Heart left ventricle (tissue), 13 donors: ENCODE measurements at regions not wholly inside any gene's neighbourhood (a gene's known extent, or its start where the extent isn't known, plus 50 kb on each side); places are given as distances from the start of the nearest gene placed in this dataset.

Source experiments
- POLR2A ChIP-seq, 2 donors: fragments of 450-650 bp; IDR thresholded peaks; one replicate each; pipeline ENCODE4 v1.6.1; 2017; ENCODE audit warnings: antibody characterized with exemption in 2 of 2, mild to moderate bottlenecking in 2 of 2, moderate library complexity in 2 of 2
- TF ChIP-seq, protein P1 (sequence below), 12 donors: fragments of 200-600 bp; sonication (generic) in 4 of 12; IDR thresholded peaks; one replicate each; pipeline versions ENCODE4 v1.5.0 to v1.8.0; 2018 to 2022; ENCODE audit warnings: antibody characterized with exemption in 12 of 12, mild to moderate bottlenecking in 5 of 12
- donor health status: ischemic (EF 13 %, LVEDD 7.1; RV severe dilation, severe dysfunction).
- donor health status: DM: no; HTN: yes; CAD: no.
- donor health status: DM: no; HTN: no; CAD: no.
- donor health status: ischemic (EF 25% LVEDD 6.9; RV normal size, moderate dysfunction).
- donor health status: ischemic (EF 25% LVEDD 5.7; RV mildly dilated, moderate dysfunction).
- donor health status: ischemic (EF 35%, LVEDD 5.7; RV mildly dilated, moderate dysfunction).
- donor health status: nonischemic (EF 11% LVEDD 7.7; RV severe dilation, severe dysfunction).
- donor health status: DM: yes; HTN: yes; CAD: no.
- donor health status: PGD.
- donor health status: ischemic (EF 29% LVEDD 5.4; RV normal size, mild dysfunction).
- donor health status: nonischemic (EF 23%, LVEDD 6.1; RV moderate dilation, normal function).

DNA sequence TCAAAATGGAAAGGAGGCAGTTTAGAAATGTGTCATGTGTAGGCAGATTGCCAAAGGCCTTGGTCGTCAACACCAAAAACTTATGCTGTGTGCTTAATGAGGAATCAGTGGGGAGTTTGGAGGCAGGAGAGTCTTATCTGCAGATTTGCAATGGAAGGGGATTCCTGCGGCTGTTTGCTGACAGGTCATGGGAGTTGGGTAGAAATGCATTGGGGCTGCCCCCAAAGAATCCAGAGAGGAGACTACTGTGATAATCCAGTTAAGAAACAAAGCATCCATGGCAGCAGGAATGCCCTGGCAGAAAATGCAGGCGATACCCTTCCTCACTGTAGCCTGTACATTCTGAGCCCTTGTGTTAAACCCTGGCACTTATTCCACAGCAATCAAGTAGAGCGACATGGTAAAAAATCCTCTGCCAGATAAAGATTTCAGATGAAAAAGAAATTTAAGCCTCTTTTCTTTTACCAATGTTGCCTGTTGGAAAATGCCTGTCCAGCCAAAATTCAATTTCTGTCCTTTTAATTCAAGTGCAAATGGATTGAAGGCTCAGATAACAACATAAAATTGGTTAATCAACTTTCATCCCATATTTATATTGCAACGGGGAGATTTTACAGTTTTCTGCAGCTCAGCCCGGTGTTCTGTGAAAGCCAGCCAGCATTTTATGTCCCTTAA lies 491.0 kb upstream of the CDH5 start:
- TF ChIP-seq, protein P1, sequence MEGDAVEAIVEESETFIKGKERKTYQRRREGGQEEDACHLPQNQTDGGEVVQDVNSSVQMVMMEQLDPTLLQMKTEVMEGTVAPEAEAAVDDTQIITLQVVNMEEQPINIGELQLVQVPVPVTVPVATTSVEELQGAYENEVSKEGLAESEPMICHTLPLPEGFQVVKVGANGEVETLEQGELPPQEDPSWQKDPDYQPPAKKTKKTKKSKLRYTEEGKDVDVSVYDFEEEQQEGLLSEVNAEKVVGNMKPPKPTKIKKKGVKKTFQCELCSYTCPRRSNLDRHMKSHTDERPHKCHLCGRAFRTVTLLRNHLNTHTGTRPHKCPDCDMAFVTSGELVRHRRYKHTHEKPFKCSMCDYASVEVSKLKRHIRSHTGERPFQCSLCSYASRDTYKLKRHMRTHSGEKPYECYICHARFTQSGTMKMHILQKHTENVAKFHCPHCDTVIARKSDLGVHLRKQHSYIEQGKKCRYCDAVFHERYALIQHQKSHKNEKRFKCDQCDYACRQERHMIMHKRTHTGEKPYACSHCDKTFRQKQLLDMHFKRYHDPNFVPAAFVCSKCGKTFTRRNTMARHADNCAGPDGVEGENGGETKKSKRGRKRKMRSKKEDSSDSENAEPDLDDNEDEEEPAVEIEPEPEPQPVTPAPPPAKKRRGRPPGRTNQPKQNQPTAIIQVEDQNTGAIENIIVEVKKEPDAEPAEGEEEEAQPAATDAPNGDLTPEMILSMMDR (IDR thresholded peaks at IDR 0.05): no peak
- TF ChIP-seq POLR2A (IDR thresholded peaks at IDR 0.05): no peak
